Kidney glomerular epithelial cell (primary cell): ENCODE measurements at regions not wholly inside any gene's neighbourhood (a gene's known extent, or its start where the extent isn't known, plus 50 kb on each side); places are given as distances from the start of the nearest gene placed in this dataset.
"Not testable (repeated sequence)": the region's sequence is repeated elsewhere in the genome, so short reads cannot be mapped to it uniquely, and the experiment has no call there.

Experiments used
- DNase-seq: peaks from one replicate; lab custom pipeline; 2025; lab: John Stamatoyannopoulos, UW

GRCh38 chr12:78338054-78338785, 507.5 kb downstream of the NAV3 start:
- DNase-seq = no peak

GRCh38 chr12:78340406-78340805, 509.7 kb downstream of the NAV3 start:
- no peak for DNase-seq

- no peak for DNase-seq
Observed at GRCh38 chr12:78343657-78344056, 513.0 kb downstream of the NAV3 start.

- DNase-seq = no peak
Observed at GRCh38 chr12:78359520-78359919, 505.1 kb upstream of the SYT1 start.

- DNase-seq = no peak
Observed at GRCh38 chr12:78361683-78362082, 502.9 kb upstream of the SYT1 start.

GRCh38 chr12:78371284-78371683, 493.3 kb upstream of the SYT1 start:
- no peak for DNase-seq

- no peak for DNase-seq
Observed at GRCh38 chr12:78375461-78375860, 489.1 kb upstream of the SYT1 start.

- no peak for DNase-seq
Observed at GRCh38 chr12:78376257-78376656, 488.3 kb upstream of the SYT1 start.

- not testable (repeated sequence) for DNase-seq
Observed at GRCh38 chr12:78379065-78379464, 485.5 kb upstream of the SYT1 start.

GRCh38 chr12:78383414-78383813, 481.2 kb upstream of the SYT1 start:
- DNase-seq = no peak

- DNase-seq = no peak
Observed at GRCh38 chr12:78384541-78384940, 480.0 kb upstream of the SYT1 start.

- DNase-seq = no peak
Observed at GRCh38 chr12:78385541-78385940, 479.0 kb upstream of the SYT1 start.

GRCh38 chr12:78386871-78387270, 477.7 kb upstream of the SYT1 start:
- DNase-seq = no peak

GRCh38 chr12:78387721-78388120, 476.9 kb upstream of the SYT1 start:
- no peak for DNase-seq

- DNase-seq = no peak
Observed at GRCh38 chr12:78388461-78388860, 476.1 kb upstream of the SYT1 start.

GRCh38 chr12:78390920-78391319, 473.7 kb upstream of the SYT1 start:
- DNase-seq = no peak

GRCh38 chr12:78392918-78393317, 471.7 kb upstream of the SYT1 start:
- DNase-seq = peak; percentile 57

- no peak for DNase-seq
Observed at GRCh38 chr12:78395961-78396360, 468.6 kb upstream of the SYT1 start.

- no peak for DNase-seq
Observed at GRCh38 chr12:78396538-78396937, 468.0 kb upstream of the SYT1 start.

GRCh38 chr12:78398750-78399149, 465.8 kb upstream of the SYT1 start:
- DNase-seq = no peak

- DNase-seq = no peak
Observed at GRCh38 chr12:78402366-78403134, 462.0 kb upstream of the SYT1 start.

GRCh38 chr12:78403136-78403535, 461.4 kb upstream of the SYT1 start:
- DNase-seq = peak; percentile 94

GRCh38 chr12:78403681-78404080, 460.9 kb upstream of the SYT1 start:
- DNase-seq = peak; percentile 39

GRCh38 chr12:78406213-78406612, 458.4 kb upstream of the SYT1 start:
- no peak for DNase-seq
